ENCODE measurements at regions not wholly inside any gene's neighbourhood (a gene's known extent, or its start where the extent isn't known, plus 50 kb on each side); places are given as distances from the start of the nearest gene placed in this dataset.
"Not testable (repeated sequence)": the region's sequence is repeated elsewhere in the genome, so short reads cannot be mapped to it uniquely, and the experiment has no call there.

GRCh38 chr7:93707249-93707648 lies 132.7 kb upstream of the CALCR start:
- no peaks in the 10 kb centered on the region for H3K4me1 ChIP-seq (ENCODE audit: control insufficient read depth in 1 of 2, insufficient read depth in 2 of 2, low read length in 2 of 2)
- no peaks in the 10 kb centered on the region for H3K36me3 ChIP-seq (ENCODE audit: control insufficient read depth in 1 of 2, insufficient read depth in 2 of 2, low read length in 1 of 2)
- intact Hi-C loops (cut with DNase I): no loop called here
- no peak for ATAC-seq (ENCODE audit: low FRiP score)
- no peak overlapping the region for H3K4me3 ChIP-seq (ENCODE audit: low read length in 2 of 2)
- no peak overlapping the region for H3K27ac ChIP-seq (ENCODE audit: low read depth in 1 of 2, low read length in 2 of 2)
- DNase-seq: no peak
- no peaks in the 10 kb centered on the region for H3K27me3 ChIP-seq (ENCODE audit: control insufficient read depth in 1 of 2, insufficient read depth in 2 of 2, low read length in 1 of 2)
- H3K9me3 ChIP-seq (ENCODE audit: control insufficient read depth, low read length): no peaks in the 10 kb centered on the region

GRCh38 chr7:93706162-93706561 lies 131.6 kb upstream of the CALCR start:
- 79 to 82% methylated on average over 4 of the region's 4 CpGs for WGBS, 2 donors

GRCh38 chr7:93704217-93704616 lies 129.7 kb upstream of the CALCR start:
- Histone ChIP-seq H3K4me3 (ENCODE audit: low read length in 2 of 2) (no peak overlapping the region), H3K36me3 (ENCODE audit: control insufficient read depth in 1 of 2, insufficient read depth in 2 of 2, low read length in 1 of 2) (no peaks in the 10 kb centered on the region), H3K27ac (ENCODE audit: low read depth in 1 of 2, low read length in 2 of 2) (no peak overlapping the region), H3K4me1 (ENCODE audit: control insufficient read depth in 1 of 2, insufficient read depth in 2 of 2, low read length in 2 of 2) (no peaks in the 10 kb centered on the region), H3K27me3 (ENCODE audit: control insufficient read depth in 1 of 2, insufficient read depth in 2 of 2, low read length in 1 of 2) (no peaks in the 10 kb centered on the region), H3K9me3 (ENCODE audit: control insufficient read depth, low read length) (no peaks in the 10 kb centered on the region)
- intact Hi-C loops (cut with DNase I): no loop called here
- no peak for DNase-seq
- no peak for ATAC-seq (ENCODE audit: low FRiP score)

More at GRCh38 chr7:93706162-93706561, 131.6 kb upstream of the CALCR start:
- intact Hi-C loops (cut with DNase I); H3K4me3 ChIP-seq (ENCODE audit: low read length in 2 of 2); H3K36me3 ChIP-seq (ENCODE audit: control insufficient read depth in 1 of 2, insufficient read depth in 2 of 2, low read length in 1 of 2); ATAC-seq (ENCODE audit: low FRiP score); DNase-seq; H3K27ac ChIP-seq (ENCODE audit: low read depth in 1 of 2, low read length in 2 of 2); H3K4me1 ChIP-seq (ENCODE audit: control insufficient read depth in 1 of 2, insufficient read depth in 2 of 2, low read length in 2 of 2); H3K27me3 ChIP-seq (ENCODE audit: control insufficient read depth in 1 of 2, insufficient read depth in 2 of 2, low read length in 1 of 2); H3K9me3 ChIP-seq (ENCODE audit: control insufficient read depth, low read length): not testable (repeated sequence)

- H3K4me1 ChIP-seq (ENCODE audit: control insufficient read depth in 1 of 2, insufficient read depth in 2 of 2, low read length in 2 of 2): no peaks in the 10 kb centered on the region
- no peak overlapping the region for H3K27ac ChIP-seq (ENCODE audit: low read depth in 1 of 2, low read length in 2 of 2)
- H3K9me3 ChIP-seq (ENCODE audit: control insufficient read depth, low read length): no peaks in the 10 kb centered on the region
- WGBS, 2 donors: 84 to 89% methylated on average over 1 of the region's 1 CpG
- H3K36me3 ChIP-seq (ENCODE audit: control insufficient read depth in 1 of 2, insufficient read depth in 2 of 2, low read length in 1 of 2): no peaks in the 10 kb centered on the region
- ATAC-seq (ENCODE audit: low FRiP score): no peak
- DNase-seq: no peak
- H3K27me3 ChIP-seq (ENCODE audit: control insufficient read depth in 1 of 2, insufficient read depth in 2 of 2, low read length in 1 of 2): no peaks in the 10 kb centered on the region
- no peak overlapping the region for H3K4me3 ChIP-seq (ENCODE audit: low read length in 2 of 2)
- intact Hi-C loops (cut with DNase I): no loop called here
Observed at GRCh38 chr7:93697901-93698300, 123.4 kb upstream of the CALCR start.

- WGBS, 2 donors: 88 to 89% methylated on average over 6 of the region's 6 CpGs
- no peaks in the 10 kb centered on the region for H3K36me3 ChIP-seq (ENCODE audit: control insufficient read depth in 1 of 2, insufficient read depth in 2 of 2, low read length in 1 of 2)
- no peaks in the 10 kb centered on the region for H3K9me3 ChIP-seq (ENCODE audit: control insufficient read depth, low read length)
- ATAC-seq (ENCODE audit: low FRiP score) (no peak), DNase-seq (no peak)
- intact Hi-C loops (cut with DNase I): no loop called here
- H3K4me1 ChIP-seq (ENCODE audit: control insufficient read depth in 1 of 2, insufficient read depth in 2 of 2, low read length in 2 of 2): no peaks in the 10 kb centered on the region
- H3K27ac ChIP-seq (ENCODE audit: low read depth in 1 of 2, low read length in 2 of 2): no peak overlapping the region
- H3K4me3 ChIP-seq (ENCODE audit: low read length in 2 of 2): no peak overlapping the region
- H3K27me3 ChIP-seq (ENCODE audit: control insufficient read depth in 1 of 2, insufficient read depth in 2 of 2, low read length in 1 of 2): no peaks in the 10 kb centered on the region
Observed at GRCh38 chr7:93693796-93694195, 119.3 kb upstream of the CALCR start.

GRCh38 chr7:93690021-93690420 lies 115.5 kb upstream of the CALCR start:
- DNase-seq: no peak
- no peaks in the 10 kb centered on the region for H3K36me3 ChIP-seq (ENCODE audit: control insufficient read depth in 1 of 2, insufficient read depth in 2 of 2, low read length in 1 of 2)
- ATAC-seq (ENCODE audit: low FRiP score): no peak
- H3K4me3 ChIP-seq (ENCODE audit: low read length in 2 of 2): no peak overlapping the region
- no peaks in the 10 kb centered on the region for H3K27me3 ChIP-seq (ENCODE audit: control insufficient read depth in 1 of 2, insufficient read depth in 2 of 2, low read length in 1 of 2)
- 77 to 86% methylated on average over 2 of the region's 2 CpGs for WGBS, 2 donors
- no peaks in the 10 kb centered on the region for H3K4me1 ChIP-seq (ENCODE audit: control insufficient read depth in 1 of 2, insufficient read depth in 2 of 2, low read length in 2 of 2)
- H3K9me3 ChIP-seq (ENCODE audit: control insufficient read depth, low read length): no peaks in the 10 kb centered on the region
- H3K27ac ChIP-seq (ENCODE audit: low read depth in 1 of 2, low read length in 2 of 2): no peak overlapping the region
- intact Hi-C loops (cut with DNase I): no loop called here

GRCh38 chr7:93678185-93678584 lies 103.7 kb upstream of the CALCR start:
- Histone ChIP-seq H3K27ac (ENCODE audit: low read depth in 1 of 2, low read length in 2 of 2) (no peak overlapping the region), H3K9me3 (ENCODE audit: control insufficient read depth, low read length) (no peaks in the 10 kb centered on the region), H3K27me3 (ENCODE audit: control insufficient read depth in 1 of 2, insufficient read depth in 2 of 2, low read length in 1 of 2) (no peaks in the 10 kb centered on the region), H3K4me3 (ENCODE audit: low read length in 2 of 2) (no peak overlapping the region), H3K4me1 (ENCODE audit: control insufficient read depth in 1 of 2, insufficient read depth in 2 of 2, low read length in 2 of 2) (no peaks in the 10 kb centered on the region), H3K36me3 (ENCODE audit: control insufficient read depth in 1 of 2, insufficient read depth in 2 of 2, low read length in 1 of 2) (no peaks in the 10 kb centered on the region)
- intact Hi-C loops (cut with DNase I): no loop called here
- no peak for ATAC-seq (ENCODE audit: low FRiP score)
- no peak for DNase-seq

- ATAC-seq (ENCODE audit: low FRiP score): no peak
- no peaks in the 10 kb centered on the region for H3K9me3 ChIP-seq (ENCODE audit: control insufficient read depth, low read length)
- H3K27ac ChIP-seq (ENCODE audit: low read depth in 1 of 2, low read length in 2 of 2): no peak overlapping the region
- intact Hi-C loops (cut with DNase I): no loop called here
- H3K27me3 ChIP-seq (ENCODE audit: control insufficient read depth in 1 of 2, insufficient read depth in 2 of 2, low read length in 1 of 2): no peaks in the 10 kb centered on the region
- no peak overlapping the region for H3K4me3 ChIP-seq (ENCODE audit: low read length in 2 of 2)
- H3K4me1 ChIP-seq (ENCODE audit: control insufficient read depth in 1 of 2, insufficient read depth in 2 of 2, low read length in 2 of 2): no peaks in the 10 kb centered on the region
- WGBS, 2 donors: 86 to 88% methylated on average over 11 of the region's 11 CpGs
- DNase-seq: no peak
- H3K36me3 ChIP-seq (ENCODE audit: control insufficient read depth in 1 of 2, insufficient read depth in 2 of 2, low read length in 1 of 2): no peaks in the 10 kb centered on the region
Observed at GRCh38 chr7:93663561-93664299, 89.2 kb upstream of the CALCR start.

GRCh38 chr7:93658163-93658562 lies 83.6 kb upstream of the CALCR start:
- ATAC-seq (ENCODE audit: low FRiP score); H3K36me3 ChIP-seq (ENCODE audit: control insufficient read depth in 1 of 2, insufficient read depth in 2 of 2, low read length in 1 of 2); intact Hi-C loops (cut with DNase I); H3K9me3 ChIP-seq (ENCODE audit: control insufficient read depth, low read length); H3K27ac ChIP-seq (ENCODE audit: low read depth in 1 of 2, low read length in 2 of 2); H3K27me3 ChIP-seq (ENCODE audit: control insufficient read depth in 1 of 2, insufficient read depth in 2 of 2, low read length in 1 of 2); H3K4me3 ChIP-seq (ENCODE audit: low read length in 2 of 2); DNase-seq; H3K4me1 ChIP-seq (ENCODE audit: control insufficient read depth in 1 of 2, insufficient read depth in 2 of 2, low read length in 2 of 2): not testable (repeated sequence)
- 87 to 89% methylated on average over 3 of the region's 3 CpGs for WGBS, 2 donors
